ENCODE measurements at regions not wholly inside any gene's neighbourhood (a gene's known extent, or its start where the extent isn't known, plus 50 kb on each side); places are given as distances from the start of the nearest gene placed in this dataset.

DNA sequence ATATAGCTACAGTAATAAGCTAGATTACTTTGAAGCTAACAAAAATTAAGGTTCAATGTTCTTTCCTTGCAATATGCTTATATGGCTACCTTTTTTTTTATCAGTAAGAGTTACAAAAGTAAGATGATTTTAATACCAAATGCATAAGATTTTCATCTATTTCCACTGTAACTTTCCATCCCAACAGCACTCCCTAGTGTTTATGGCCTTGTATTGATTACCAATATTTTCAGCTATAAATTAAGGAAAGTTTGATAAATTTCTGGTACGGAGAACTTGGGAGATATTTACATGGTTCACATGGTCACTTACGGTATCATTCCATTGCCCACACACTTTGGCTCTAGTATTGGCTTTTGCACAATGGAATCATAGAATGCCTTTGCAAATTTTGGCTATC is 448.9 kb upstream of the PABPC4L start:
- Histone ChIP-seq H4K20me1 (replicated peaks; ENCODE audit: control insufficient read depth, extremely low read depth, insufficient read depth, low read length) (no peaks in the 10 kb centered on the region), H3K4me1 (ENCODE audit: control insufficient read depth, extremely low read depth, insufficient read depth, low read length) (no peaks in the 10 kb centered on the region), H3K79me2 (ENCODE audit: control insufficient read depth, insufficient read depth, low read length) (no peaks in the 10 kb centered on the region), H3K9ac (replicated peaks; ENCODE audit: extremely low read depth, insufficient read depth, low read length) (no peak overlapping the region), H3K4me2 (ENCODE audit: insufficient read depth, low read length) (no peak overlapping the region), H3K9me1 (replicated peaks; ENCODE audit: control insufficient read depth, extremely low read depth, insufficient read depth, low read length) (no peaks in the 10 kb centered on the region), H3K4me3 (replicated peaks in 1 of 3; ENCODE audit: insufficient read depth in 1 of 3, low read depth in 1 of 3, low read length in 3 of 3) (no peak overlapping the region), H2AFZ (ENCODE audit: low read depth, low read length) (no peak overlapping the region), H3K36me3 (ENCODE audit: control insufficient read depth in 2 of 2, extremely low read depth in 1 of 2, insufficient read depth in 2 of 2, low read length in 2 of 2) (no peaks in the 10 kb centered on the region), H3K27me3 (ENCODE audit: control insufficient read depth in 2 of 2, insufficient read depth in 2 of 2, low read length in 2 of 2) (no peaks in the 10 kb centered on the region), H3K27ac (ENCODE audit: insufficient read depth, low read depth, low read length) (no peak overlapping the region), H3K9me3 (replicated peaks; ENCODE audit: control insufficient read depth, insufficient read depth, low read length) (no peaks in the 10 kb centered on the region)
- POLR2A ChIA-PET: no interaction called here
- CTCF ChIA-PET: interaction anchor here (1.0 to 2.1 kb wide), 14 partner anchors 10 to 1504 kb away, joined by 3 to 8 read pairs (median 4); no protein-coding TSS in a partner anchor
- DNase-seq (ENCODE audit: low read depth, low spot score) (peak; percentile 23), FAIRE-seq (no peak)
- BruUV-seq (replicated peaks): no TSS peak
- intact Hi-C loops (cut with micrococcal nuclease): no loop called here
- dilution Hi-C loops (cut with MboI; ENCODE audit: extremely low pct_ligation_motif_present, low sequenced_read_pairs): no loop called here
- no peak for TF ChIP-seq GATA2 (IDR thresholded peaks at IDR 0.05; ENCODE audit: insufficient read depth, insufficient read length, low read depth, low read length)
- no peak for TF ChIP-seq JUN (IDR thresholded peaks at IDR 0.05; ENCODE audit: borderline replicate concordance, insufficient read depth, insufficient read length, low read depth)
- TF ChIP-seq, protein P1, sequence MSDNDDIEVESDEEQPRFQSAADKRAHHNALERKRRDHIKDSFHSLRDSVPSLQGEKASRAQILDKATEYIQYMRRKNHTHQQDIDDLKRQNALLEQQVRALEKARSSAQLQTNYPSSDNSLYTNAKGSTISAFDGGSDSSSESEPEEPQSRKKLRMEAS (IDR thresholded peaks at IDR 0.05; ENCODE audit: insufficient read depth, insufficient read length): no peak
- TF ChIP-seq MYC (IDR thresholded peaks at IDR 0.05; ENCODE audit: low read depth, low read length): no peak
- no peak for TF ChIP-seq EZH2 (IDR thresholded peaks at IDR 0.05; ENCODE audit: borderline replicate concordance, low read depth, low read length, severe bottlenecking)
- TF ChIP-seq CTCF (IDR thresholded peaks at IDR 0.05; ENCODE audit: extremely low read depth in 1 of 2, insufficient read depth in 1 of 2, low read depth in 1 of 2, low read length in 2 of 2): no peak

GRCh38 chr4:134645778-134646177 is 444.2 kb upstream of the PABPC4L start:
- CTCF ChIA-PET: no interaction called here
- FAIRE-seq (no peak), DNase-seq (ENCODE audit: low read depth, low spot score) (no peak)
- Histone ChIP-seq H3K9me1 (replicated peaks; ENCODE audit: control insufficient read depth, extremely low read depth, insufficient read depth, low read length) (no peaks in the 10 kb centered on the region), H3K9me3 (replicated peaks; ENCODE audit: control insufficient read depth, insufficient read depth, low read length) (no peaks in the 10 kb centered on the region), H2AFZ (ENCODE audit: low read depth, low read length) (no peak overlapping the region), H3K27ac (ENCODE audit: insufficient read depth, low read depth, low read length) (no peak overlapping the region), H3K79me2 (ENCODE audit: control insufficient read depth, insufficient read depth, low read length) (no peaks in the 10 kb centered on the region), H3K9ac (replicated peaks; ENCODE audit: extremely low read depth, insufficient read depth, low read length) (no peak overlapping the region), H3K27me3 (ENCODE audit: control insufficient read depth in 2 of 2, insufficient read depth in 2 of 2, low read length in 2 of 2) (no peaks in the 10 kb centered on the region), H3K4me2 (ENCODE audit: insufficient read depth, low read length) (no peak overlapping the region), H3K4me3 (replicated peaks in 1 of 3; ENCODE audit: insufficient read depth in 1 of 3, low read depth in 1 of 3, low read length in 3 of 3) (no peak overlapping the region), H3K36me3 (ENCODE audit: control insufficient read depth in 2 of 2, extremely low read depth in 1 of 2, insufficient read depth in 2 of 2, low read length in 2 of 2) (no peaks in the 10 kb centered on the region), H3K4me1 (ENCODE audit: control insufficient read depth, extremely low read depth, insufficient read depth, low read length) (no peaks in the 10 kb centered on the region), H4K20me1 (replicated peaks; ENCODE audit: control insufficient read depth, extremely low read depth, insufficient read depth, low read length) (no peaks in the 10 kb centered on the region)
- POLR2A ChIA-PET: no interaction called here
- intact Hi-C loops (cut with micrococcal nuclease) (no loop called here), dilution Hi-C loops (cut with MboI; ENCODE audit: extremely low pct_ligation_motif_present, low sequenced_read_pairs) (no loop called here)
- TF ChIP-seq EZH2 (IDR thresholded peaks at IDR 0.05; ENCODE audit: borderline replicate concordance, low read depth, low read length, severe bottlenecking) (no peak), GATA2 (IDR thresholded peaks at IDR 0.05; ENCODE audit: insufficient read depth, insufficient read length, low read depth, low read length) (no peak), FOS (IDR thresholded peaks at IDR 0.05; ENCODE audit: borderline replicate concordance, insufficient read depth, low read length) (no peak), POLR2AphosphoS5 (IDR thresholded peaks at IDR 0.05; ENCODE audit: insufficient read depth, low read depth, low read length) (no peak), MYC (IDR thresholded peaks at IDR 0.05; ENCODE audit: low read depth, low read length) (no peak), CTCF (IDR thresholded peaks at IDR 0.05; ENCODE audit: extremely low read depth in 1 of 2, insufficient read depth in 1 of 2, low read depth in 1 of 2, low read length in 2 of 2) (no peak), JUN (IDR thresholded peaks at IDR 0.05; ENCODE audit: borderline replicate concordance, insufficient read depth, insufficient read length, low read depth) (no peak), POLR2A (IDR thresholded peaks at IDR 0.05; ENCODE audit: low read depth, low read length) (no peak)
- TF ChIP-seq, protein P1 (IDR thresholded peaks at IDR 0.05; ENCODE audit: insufficient read depth, insufficient read length): no peak
- BruUV-seq (replicated peaks): no TSS peak
